Glomerular visceral epithelial cell (primary cell): ENCODE measurements at regions not wholly inside any gene's neighbourhood (a gene's known extent, or its start where the extent isn't known, plus 50 kb on each side); places are given as distances from the start of the nearest gene placed in this dataset.
"Not testable (repeated sequence)": the region's sequence is repeated elsewhere in the genome, so short reads cannot be mapped to it uniquely, and the experiment has no call there.

Source experiments
- DNase-seq: peaks from one replicate; pipeline ENCODE4 v3.0.0-alpha.2; 2016; ENCODE audit errors: extremely low spot score

GRCh38 chr9:88870627-88871026 is 120.6 kb upstream of the S1PR3 start:
- DNase-seq: no peak

GRCh38 chr9:88871669-88872068 is 119.6 kb upstream of the S1PR3 start:
- DNase-seq: no peak

GRCh38 chr9:88872192-88872946 is 118.9 kb upstream of the S1PR3 start:
- no peak for DNase-seq

- DNase-seq: no peak
Observed at GRCh38 chr9:88873635-88874034, 117.6 kb upstream of the S1PR3 start.

- DNase-seq: no peak
Observed at GRCh38 chr9:88874391-88874790, 116.9 kb upstream of the S1PR3 start.

GRCh38 chr9:88875400-88876120 is 115.7 kb upstream of the S1PR3 start:
- DNase-seq: no peak

- DNase-seq: no peak
Observed at GRCh38 chr9:88880199-88880598, 111.1 kb upstream of the S1PR3 start.

- not testable (repeated sequence) for DNase-seq
Observed at GRCh38 chr9:88884291-88884690, 107.0 kb upstream of the S1PR3 start.

- DNase-seq: not testable (repeated sequence)
Observed at GRCh38 chr9:88886762-88887161, 104.5 kb upstream of the S1PR3 start.

- DNase-seq: no peak
Observed at GRCh38 chr9:88889386-88889785, 101.9 kb upstream of the S1PR3 start.

GRCh38 chr9:88890546-88890945 is 100.7 kb upstream of the S1PR3 start:
- DNase-seq: no peak

GRCh38 chr9:88891040-88891439 is 100.2 kb upstream of the S1PR3 start:
- DNase-seq: no peak

- no peak for DNase-seq
Observed at GRCh38 chr9:88892724-88893123, 98.5 kb upstream of the S1PR3 start.

GRCh38 chr9:88897081-88897480 is 94.2 kb upstream of the S1PR3 start:
- DNase-seq: no peak

- DNase-seq: no peak
Observed at GRCh38 chr9:88898039-88898720, 93.1 kb upstream of the S1PR3 start.

GRCh38 chr9:88905506-88905905 is 85.8 kb upstream of the S1PR3 start:
- DNase-seq: no peak

- no peak for DNase-seq
Observed at GRCh38 chr9:88915916-88916315, 75.4 kb upstream of the S1PR3 start.

GRCh38 chr9:88916894-88917293 is 74.4 kb upstream of the S1PR3 start:
- DNase-seq: no peak

- no peak for DNase-seq
Observed at GRCh38 chr9:88917375-88917774, 73.9 kb upstream of the S1PR3 start.

GRCh38 chr9:88918537-88918936 is 72.7 kb upstream of the S1PR3 start:
- DNase-seq: not testable (repeated sequence)

GRCh38 chr9:88920645-88921044 is 70.6 kb upstream of the S1PR3 start:
- DNase-seq: no peak

- no peak for DNase-seq
Observed at GRCh38 chr9:88922091-88922490, 69.2 kb upstream of the S1PR3 start.

GRCh38 chr9:88923092-88923491 is 68.2 kb upstream of the S1PR3 start:
- no peak for DNase-seq
